ENCODE measurements at regions not wholly inside any gene's neighbourhood (a gene's known extent, or its start where the extent isn't known, plus 50 kb on each side); places are given as distances from the start of the nearest gene placed in this dataset.

DNA sequence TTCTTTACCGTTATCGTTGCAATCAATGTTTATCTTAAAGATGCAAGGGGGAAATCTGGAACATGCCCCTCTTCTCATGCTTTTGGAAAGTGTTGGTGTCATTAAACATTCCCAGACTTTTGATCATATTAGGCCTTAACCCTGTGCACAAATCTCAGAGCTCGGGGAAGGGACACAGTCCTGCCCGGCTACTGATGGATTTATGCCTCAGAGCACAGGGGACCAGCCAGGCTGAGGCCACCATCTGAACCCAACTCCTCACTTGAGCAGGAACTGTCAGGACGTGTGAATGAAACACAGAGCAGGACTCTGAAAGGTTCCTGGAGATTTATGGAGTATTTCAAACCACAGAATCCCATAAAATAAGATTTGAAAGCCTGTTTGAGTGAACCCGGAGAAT lies 132.0 kb upstream of the CXCL12 start:
- Histone ChIP-seq H3K9ac (ENCODE audit: insufficient read depth, low read length, poor library complexity, severe bottlenecking) (no peak overlapping the region), H3K4me2 (replicated peaks; ENCODE audit: extremely low read depth, low read length, poor library complexity, severe bottlenecking) (no peak overlapping the region), H4K20me1 (ENCODE audit: insufficient read depth, low read length) (no peaks in the 10 kb centered on the region), H3K36me3 (replicated peaks in 1 of 2; ENCODE audit: control insufficient read depth in 1 of 2, insufficient read depth in 2 of 2, low read length in 2 of 2) (no peaks in the 10 kb centered on the region), H3K79me2 (ENCODE audit: insufficient read depth, low read length) (no peaks in the 10 kb centered on the region), H3K4me1 (ENCODE audit: control insufficient read depth in 1 of 2, insufficient read depth in 2 of 2, low read length in 2 of 2) (no peaks in the 10 kb centered on the region), H3K9me3 (replicated peaks in 1 of 2; ENCODE audit: control insufficient read depth in 1 of 2, insufficient read depth in 1 of 2, low read length in 2 of 2) (no peaks in the 10 kb centered on the region), H3K27ac (ENCODE audit: low read depth in 1 of 2, low read length in 2 of 2) (no peak overlapping the region), H3K4me3 (replicated peaks in 1 of 3; ENCODE audit: low read depth in 2 of 3, low read length in 3 of 3) (no peak overlapping the region), H3K27me3 (ENCODE audit: control insufficient read depth in 2 of 2, insufficient read depth in 2 of 2, low read length in 2 of 2) (no peaks in the 10 kb centered on the region), H2AFZ (ENCODE audit: insufficient read depth, low read depth, low read length, poor library complexity, severe bottlenecking) (no peak overlapping the region)
- DNase-seq, result no peak
- intact Hi-C loops (cut with micrococcal nuclease), result no loop called here
- H3K27me3 Mint-ChIP-seq (ENCODE audit: low read depth in 3 of 3), result peaks cover 0 to 2% (median 1%) of the 10 kb centered on the region in 3 donors
- H3K4me3 Mint-ChIP-seq, result no peak overlapping the region
- TF ChIP-seq, protein P1, sequence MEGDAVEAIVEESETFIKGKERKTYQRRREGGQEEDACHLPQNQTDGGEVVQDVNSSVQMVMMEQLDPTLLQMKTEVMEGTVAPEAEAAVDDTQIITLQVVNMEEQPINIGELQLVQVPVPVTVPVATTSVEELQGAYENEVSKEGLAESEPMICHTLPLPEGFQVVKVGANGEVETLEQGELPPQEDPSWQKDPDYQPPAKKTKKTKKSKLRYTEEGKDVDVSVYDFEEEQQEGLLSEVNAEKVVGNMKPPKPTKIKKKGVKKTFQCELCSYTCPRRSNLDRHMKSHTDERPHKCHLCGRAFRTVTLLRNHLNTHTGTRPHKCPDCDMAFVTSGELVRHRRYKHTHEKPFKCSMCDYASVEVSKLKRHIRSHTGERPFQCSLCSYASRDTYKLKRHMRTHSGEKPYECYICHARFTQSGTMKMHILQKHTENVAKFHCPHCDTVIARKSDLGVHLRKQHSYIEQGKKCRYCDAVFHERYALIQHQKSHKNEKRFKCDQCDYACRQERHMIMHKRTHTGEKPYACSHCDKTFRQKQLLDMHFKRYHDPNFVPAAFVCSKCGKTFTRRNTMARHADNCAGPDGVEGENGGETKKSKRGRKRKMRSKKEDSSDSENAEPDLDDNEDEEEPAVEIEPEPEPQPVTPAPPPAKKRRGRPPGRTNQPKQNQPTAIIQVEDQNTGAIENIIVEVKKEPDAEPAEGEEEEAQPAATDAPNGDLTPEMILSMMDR (IDR thresholded peaks at IDR 0.05), result no peak
- H3K9me3 Mint-ChIP-seq, result peaks cover 0 to 2% (median 0%) of the 10 kb centered on the region in 7 donors
- H3K27ac Mint-ChIP-seq, result no peak overlapping the region
- no peaks in the 10 kb centered on the region for H3K4me1 Mint-ChIP-seq
- 88% methylated on average over 2 of the region's 6 CpGs for WGBS (ENCODE audit: insufficient coverage)
- no peaks in the 10 kb centered on the region for H3K36me3 Mint-ChIP-seq

DNA sequence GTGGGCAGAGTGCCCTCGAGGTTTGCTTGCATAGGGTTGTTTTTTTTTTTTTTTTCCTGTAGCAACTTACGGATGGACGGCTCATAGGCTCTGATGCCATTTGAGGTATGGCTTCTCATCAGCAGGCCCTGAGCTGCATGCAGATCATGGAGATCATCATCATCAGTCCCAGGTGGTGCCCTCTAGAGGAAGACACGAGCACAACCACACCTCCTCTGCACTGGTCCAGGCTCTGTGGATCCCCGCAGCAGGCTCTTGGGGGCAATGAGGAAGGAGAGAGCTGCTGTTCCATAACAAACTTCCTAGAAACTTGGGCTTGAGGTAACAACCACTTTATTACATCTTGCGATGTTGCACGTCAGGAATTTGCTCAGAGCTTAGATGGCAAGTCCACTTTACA lies 132.7 kb upstream of the CXCL12 start:
- TF ChIP-seq, protein P1 (IDR thresholded peaks at IDR 0.05), result peak; percentile 28
- no peak overlapping the region for H3K4me3 Mint-ChIP-seq
- intact Hi-C loops (cut with micrococcal nuclease), result no loop called here
- Histone ChIP-seq H3K4me2 (replicated peaks; ENCODE audit: extremely low read depth, low read length, poor library complexity, severe bottlenecking) (no peak overlapping the region), H3K9me3 (replicated peaks in 1 of 2; ENCODE audit: control insufficient read depth in 1 of 2, insufficient read depth in 1 of 2, low read length in 2 of 2) (no peaks in the 10 kb centered on the region), H4K20me1 (ENCODE audit: insufficient read depth, low read length) (no peaks in the 10 kb centered on the region), H3K4me3 (replicated peaks in 1 of 3; ENCODE audit: low read depth in 2 of 3, low read length in 3 of 3) (no peak overlapping the region), H3K36me3 (replicated peaks in 1 of 2; ENCODE audit: control insufficient read depth in 1 of 2, insufficient read depth in 2 of 2, low read length in 2 of 2) (no peaks in the 10 kb centered on the region), H3K4me1 (ENCODE audit: control insufficient read depth in 1 of 2, insufficient read depth in 2 of 2, low read length in 2 of 2) (no peaks in the 10 kb centered on the region), H3K9ac (ENCODE audit: insufficient read depth, low read length, poor library complexity, severe bottlenecking) (no peak overlapping the region), H2AFZ (ENCODE audit: insufficient read depth, low read depth, low read length, poor library complexity, severe bottlenecking) (no peak overlapping the region), H3K27me3 (ENCODE audit: control insufficient read depth in 2 of 2, insufficient read depth in 2 of 2, low read length in 2 of 2) (no peaks in the 10 kb centered on the region), H3K27ac (ENCODE audit: low read depth in 1 of 2, low read length in 2 of 2) (no peak overlapping the region), H3K79me2 (ENCODE audit: insufficient read depth, low read length) (no peaks in the 10 kb centered on the region)
- no peaks in the 10 kb centered on the region for H3K4me1 Mint-ChIP-seq
- peaks cover 0 to 4% (median 1%) of the 10 kb centered on the region in 3 donors for H3K27me3 Mint-ChIP-seq (ENCODE audit: low read depth in 3 of 3)
- no peak for DNase-seq
- no peaks in the 10 kb centered on the region for H3K36me3 Mint-ChIP-seq
- no CpG with 5 or more reads among the region's 7 CpGs for WGBS (ENCODE audit: insufficient coverage)
- H3K9me3 Mint-ChIP-seq, result peaks cover 0 to 3% (median 0%) of the 10 kb centered on the region in 7 donors
- H3K27ac Mint-ChIP-seq, result no peak overlapping the region

All from CD14-positive monocyte (primary cell).